PC-9 (cell line): ENCODE measurements at regions not wholly inside any gene's neighbourhood (a gene's known extent, or its start where the extent isn't known, plus 50 kb on each side); places are given as distances from the start of the nearest gene placed in this dataset.
A peak's percentile ranks its signal among the peaks of the same experiment; 100 is the strongest.

ENCODE experiments used
- BruUV-seq: library from RNA; stranded (reverse); fragments of 400-500 nt; replicated peaks from 2 replicates; lab custom pipeline; 2021; lab: Mats Ljungman, UMichigan
- CTCF ChIA-PET: fragments of 300-600 bp; sonication (Branson Sonifier 250); formaldehyde crosslinking; loops from one replicate; lab custom pipeline; 2022; ENCODE audit warnings: antibody characterized with exemption; lab: Charles Lee
- POLR2A ChIA-PET: fragments of 300-600 bp; sonication (Branson Sonifier 250); formaldehyde crosslinking; loops from one replicate; lab custom pipeline; 2022; ENCODE audit warnings: antibody characterized with exemption; ENCODE audit not compliant: unreplicated experiment; lab: Charles Lee
- DNase-seq, 2 experiments: peaks; one replicate each; pipeline versions ENCODE4 v3.0.0 to v3.0.0-alpha.2; 2015 to 2022; ENCODE audit warnings: mixed read lengths in 1 of 2
- H2AFZ ChIP-seq: fragments of 200-600 bp; sonication (generic); 2 replicates; pipeline ENCODE4 v1.8.1; 2017; ENCODE audit warnings: antibody characterized with exemption
- H3F3A ChIP-seq: fragments of 200-600 bp; sonication (generic); 2 replicates; pipeline ENCODE4 v1.8.1; 2017; ENCODE audit warnings: antibody characterized with exemption, mild to moderate bottlenecking, low read depth; ENCODE audit not compliant: insufficient read depth
- H3K27ac ChIP-seq: fragments of 200-600 bp; sonication (generic); 2 replicates; pipeline ENCODE4 v1.6.1; 2016; ENCODE audit warnings: mixed run types
- H3K27me3 ChIP-seq: fragments of 200-600 bp; sonication (generic); 2 replicates; pipeline ENCODE4 v1.6.1; 2016; ENCODE audit warnings: low read depth, mixed run types; ENCODE audit not compliant: insufficient read depth
- H3K36me3 ChIP-seq: fragments of 200-600 bp; sonication (generic); 2 replicates; pipeline ENCODE4 v1.6.1; 2016; ENCODE audit warnings: low read depth, mixed run types
- H3K4me1 ChIP-seq: fragments of 200-600 bp; sonication (generic); replicated peaks from 2 replicates; pipeline ENCODE4 v1.6.1; 2016; ENCODE audit warnings: mixed run types; ENCODE audit not compliant: insufficient read depth
- H3K4me2 ChIP-seq: fragments of 200-600 bp; sonication (generic); 2 replicates; pipeline ENCODE4 v1.6.1; 2017; ENCODE audit warnings: mixed run types
- H3K4me3 ChIP-seq: fragments of 200-600 bp; sonication (generic); 2 replicates; pipeline ENCODE4 v1.6.1; 2016; ENCODE audit warnings: mixed run types
- H3K79me2 ChIP-seq: fragments of 200-600 bp; sonication (generic); 2 replicates; pipeline ENCODE4 v1.6.1; 2017; ENCODE audit warnings: low read depth, mixed run types
- H3K9me2 ChIP-seq: fragments of 200-600 bp; sonication (generic); 2 replicates; pipeline ENCODE4 v1.8.1; 2017; ENCODE audit warnings: mild to moderate bottlenecking; ENCODE audit not compliant: insufficient read depth
- H3K9me3 ChIP-seq: fragments of 200-600 bp; sonication (generic); 2 replicates; pipeline ENCODE4 v1.8.1; 2016; ENCODE audit warnings: low read depth; ENCODE audit not compliant: insufficient read depth
- H4K20me1 ChIP-seq: fragments of 200-600 bp; sonication (generic); 2 replicates; pipeline ENCODE4 v1.8.1; 2017; ENCODE audit not compliant: insufficient read depth
- EZH2 ChIP-seq: fragments of 200-600 bp; sonication (generic); IDR thresholded peaks from 2 replicates; pipeline ENCODE4 v1.8.0; 2017; ENCODE audit warnings: antibody characterized with exemption, low read depth
- intact Hi-C: fragments of 100-400 bp; cut with micrococcal nuclease; formaldehyde crosslinking; loops from one replicate; pipeline ENCODE4 v1.10.0; 2022; ENCODE audit not compliant: unreplicated experiment
- TF ChIP-seq, protein P1 (sequence below): fragments of 200-600 bp; sonication (generic); conservative IDR thresholded peaks from 2 replicates; pipeline ENCODE4 v1.6.1; 2017; ENCODE audit warnings: mixed run types, antibody characterized with exemption, mild to moderate bottlenecking, moderate library complexity

- no peaks in the 10 kb centered on the region for H3F3A ChIP-seq
- H2AFZ ChIP-seq, result no peak overlapping the region
- H3K36me3 ChIP-seq, result no peaks in the 10 kb centered on the region
- H3K4me3 ChIP-seq, result no peak overlapping the region
- H3K4me1 ChIP-seq, result no peaks in the 10 kb centered on the region
- DNase-seq, result no peak
- no peak overlapping the region for H3K27ac ChIP-seq
- H3K9me2 ChIP-seq, result no peaks in the 10 kb centered on the region
- no peak overlapping the region for H3K4me2 ChIP-seq
- H3K9me3 ChIP-seq, result no peaks in the 10 kb centered on the region
- no peaks in the 10 kb centered on the region for H4K20me1 ChIP-seq
- intact Hi-C loops, result no loop called here
- no peaks in the 10 kb centered on the region for H3K79me2 ChIP-seq
- ChIA-PET POLR2A (no interaction called here), CTCF (no interaction called here)
- H3K27me3 ChIP-seq, result no peaks in the 10 kb centered on the region
- TF ChIP-seq, protein P1, sequence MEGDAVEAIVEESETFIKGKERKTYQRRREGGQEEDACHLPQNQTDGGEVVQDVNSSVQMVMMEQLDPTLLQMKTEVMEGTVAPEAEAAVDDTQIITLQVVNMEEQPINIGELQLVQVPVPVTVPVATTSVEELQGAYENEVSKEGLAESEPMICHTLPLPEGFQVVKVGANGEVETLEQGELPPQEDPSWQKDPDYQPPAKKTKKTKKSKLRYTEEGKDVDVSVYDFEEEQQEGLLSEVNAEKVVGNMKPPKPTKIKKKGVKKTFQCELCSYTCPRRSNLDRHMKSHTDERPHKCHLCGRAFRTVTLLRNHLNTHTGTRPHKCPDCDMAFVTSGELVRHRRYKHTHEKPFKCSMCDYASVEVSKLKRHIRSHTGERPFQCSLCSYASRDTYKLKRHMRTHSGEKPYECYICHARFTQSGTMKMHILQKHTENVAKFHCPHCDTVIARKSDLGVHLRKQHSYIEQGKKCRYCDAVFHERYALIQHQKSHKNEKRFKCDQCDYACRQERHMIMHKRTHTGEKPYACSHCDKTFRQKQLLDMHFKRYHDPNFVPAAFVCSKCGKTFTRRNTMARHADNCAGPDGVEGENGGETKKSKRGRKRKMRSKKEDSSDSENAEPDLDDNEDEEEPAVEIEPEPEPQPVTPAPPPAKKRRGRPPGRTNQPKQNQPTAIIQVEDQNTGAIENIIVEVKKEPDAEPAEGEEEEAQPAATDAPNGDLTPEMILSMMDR, result no peak
- no peak for TF ChIP-seq EZH2
- no TSS peak for BruUV-seq
These were observed 208.8 kb downstream of the GXYLT1 start for GRCh38 chr12:41935911-41936310.

DNA sequence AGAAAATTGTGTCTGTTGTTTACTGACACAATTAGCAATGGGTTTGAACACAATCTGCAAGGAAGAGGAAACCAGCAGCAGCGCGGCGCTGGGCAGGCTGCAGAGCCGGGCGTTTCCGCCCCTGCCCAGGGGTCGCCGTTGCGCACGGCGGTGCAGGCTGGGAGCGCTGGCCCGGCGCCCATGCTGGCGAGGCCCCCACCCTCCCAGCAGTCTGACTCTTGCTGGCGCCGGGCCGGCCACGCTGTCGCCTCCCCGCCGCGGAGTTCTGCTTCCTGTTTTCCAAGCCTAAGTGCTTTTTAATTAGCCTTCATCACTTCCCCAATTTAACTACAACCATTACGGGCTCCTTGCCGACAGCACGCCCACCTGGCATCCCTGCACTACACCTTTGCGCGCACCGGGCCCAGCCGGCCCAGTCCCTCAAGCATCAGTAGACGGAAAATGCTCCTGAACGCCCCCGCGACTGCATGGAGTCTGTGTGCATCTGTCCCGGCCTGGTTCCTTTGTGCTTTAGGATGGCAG is 212.1 kb downstream of the GXYLT1 start:
- TF ChIP-seq, protein P1, result no peak
- no peak for TF ChIP-seq EZH2
- ChIA-PET CTCF (no interaction called here), POLR2A (no interaction called here)
- Histone ChIP-seq H2AFZ (no peak overlapping the region), H3K36me3 (no peaks in the 10 kb centered on the region), H3K9me2 (no peaks in the 10 kb centered on the region), H3K4me1 (no peaks in the 10 kb centered on the region), H3K9me3 (no peaks in the 10 kb centered on the region), H3K4me3 (peak overlapping the region; percentile 5; the same call in 1 of the 2 replicates), H3K27ac (no peak overlapping the region), H3K27me3 (no peaks in the 10 kb centered on the region), H3F3A (no peaks in the 10 kb centered on the region), H3K79me2 (no peaks in the 10 kb centered on the region), H4K20me1 (no peaks in the 10 kb centered on the region), H3K4me2 (peak overlapping the region; percentile 34; the same call in 1 of the 2 replicates)
- intact Hi-C loops, result no loop called here
- no peak for DNase-seq
- BruUV-seq, result no TSS peak

- POLR2A ChIA-PET, result no interaction called here
- peak overlapping the region; percentile 42 for H3K4me2 ChIP-seq
- H3K4me3 ChIP-seq, result peak overlapping the region; percentile 27; the same call in 1 of the 2 replicates
- intact Hi-C loops, result no loop called here
- H3K9me2 ChIP-seq, result no peaks in the 10 kb centered on the region
- CTCF ChIA-PET, result no interaction called here
- H4K20me1 ChIP-seq, result no peaks in the 10 kb centered on the region
- no peak overlapping the region for H3K27ac ChIP-seq
- no peaks in the 10 kb centered on the region for H3K79me2 ChIP-seq
- BruUV-seq, result no TSS peak
- H3K9me3 ChIP-seq, result no peaks in the 10 kb centered on the region
- TF ChIP-seq, protein P1, result no peak
- no peaks in the 10 kb centered on the region for H3K27me3 ChIP-seq
- H3F3A ChIP-seq, result no peaks in the 10 kb centered on the region
- H3K4me1 ChIP-seq, result no peaks in the 10 kb centered on the region
- no peak for DNase-seq
- no peaks in the 10 kb centered on the region for H3K36me3 ChIP-seq
- H2AFZ ChIP-seq, result 0 out of 2 replicates have a peak overlapping the region, but pooled peaks have one; percentile 39
These were observed 213.7 kb downstream of the GXYLT1 start for GRCh38 chr12:41930866-41931437.
